ENCODE measurements at regions not wholly inside any gene's neighbourhood (a gene's known extent, or its start where the extent isn't known, plus 50 kb on each side); places are given as distances from the start of the nearest gene placed in this dataset.

DNA sequence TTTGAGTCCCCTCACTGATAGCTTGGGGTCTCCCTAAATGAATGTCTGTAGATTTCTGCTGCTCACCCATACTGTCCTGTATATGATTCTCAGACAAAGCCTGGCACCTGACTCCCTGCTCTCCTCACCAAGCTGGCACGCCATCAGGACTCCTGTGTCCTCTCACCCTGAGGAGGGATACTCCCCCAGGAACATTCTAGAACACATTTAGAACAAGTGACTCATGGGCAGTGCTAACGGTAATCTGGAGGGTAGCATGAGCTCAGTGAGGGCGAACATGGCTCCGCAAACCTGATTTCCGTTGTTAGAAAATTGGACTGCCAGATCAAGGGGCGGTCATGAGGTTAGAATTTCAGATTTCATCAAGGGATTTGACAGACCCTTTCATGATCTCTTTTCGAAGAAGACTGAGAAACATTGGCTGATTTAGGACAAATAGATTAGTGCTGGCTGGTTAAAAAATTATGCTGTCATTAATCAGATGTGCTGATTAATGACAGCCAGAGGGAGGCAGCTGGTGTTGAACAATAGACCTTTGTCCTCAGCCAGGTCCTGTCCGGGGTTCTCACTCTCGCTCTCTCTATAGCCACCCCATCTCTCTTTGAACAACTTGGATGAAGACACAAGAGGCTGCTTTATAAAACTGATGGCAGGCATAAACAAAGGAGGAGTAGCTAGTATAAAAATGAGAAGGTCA, 244.3 kb downstream of the PTTG2 start:
- Histone ChIP-seq H3K27me3 (ENCODE audit: control insufficient read depth in 1 of 2, insufficient read depth in 2 of 2, low read length in 2 of 2) (no peaks in the 10 kb centered on the region), H3K4me3 (ENCODE audit: low read length) (no peak overlapping the region), H3K9me3 (ENCODE audit: control insufficient read depth in 1 of 2, insufficient read depth in 1 of 2, low read length in 2 of 2) (no peaks in the 10 kb centered on the region), H3K4me1 (ENCODE audit: insufficient read depth, low read length) (no peaks in the 10 kb centered on the region), H3K36me3 (ENCODE audit: insufficient read depth, low read length) (no peaks in the 10 kb centered on the region), H3K27ac (ENCODE audit: low read depth in 1 of 2, low read length in 2 of 2) (no peak overlapping the region)
- H3K4me1 Mint-ChIP-seq (ENCODE audit: low read depth): peaks cover 7% of the 10 kb centered on the region
- no peaks in the 10 kb centered on the region for H3K9me3 Mint-ChIP-seq
- TF ChIP-seq, protein P1, sequence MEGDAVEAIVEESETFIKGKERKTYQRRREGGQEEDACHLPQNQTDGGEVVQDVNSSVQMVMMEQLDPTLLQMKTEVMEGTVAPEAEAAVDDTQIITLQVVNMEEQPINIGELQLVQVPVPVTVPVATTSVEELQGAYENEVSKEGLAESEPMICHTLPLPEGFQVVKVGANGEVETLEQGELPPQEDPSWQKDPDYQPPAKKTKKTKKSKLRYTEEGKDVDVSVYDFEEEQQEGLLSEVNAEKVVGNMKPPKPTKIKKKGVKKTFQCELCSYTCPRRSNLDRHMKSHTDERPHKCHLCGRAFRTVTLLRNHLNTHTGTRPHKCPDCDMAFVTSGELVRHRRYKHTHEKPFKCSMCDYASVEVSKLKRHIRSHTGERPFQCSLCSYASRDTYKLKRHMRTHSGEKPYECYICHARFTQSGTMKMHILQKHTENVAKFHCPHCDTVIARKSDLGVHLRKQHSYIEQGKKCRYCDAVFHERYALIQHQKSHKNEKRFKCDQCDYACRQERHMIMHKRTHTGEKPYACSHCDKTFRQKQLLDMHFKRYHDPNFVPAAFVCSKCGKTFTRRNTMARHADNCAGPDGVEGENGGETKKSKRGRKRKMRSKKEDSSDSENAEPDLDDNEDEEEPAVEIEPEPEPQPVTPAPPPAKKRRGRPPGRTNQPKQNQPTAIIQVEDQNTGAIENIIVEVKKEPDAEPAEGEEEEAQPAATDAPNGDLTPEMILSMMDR (IDR thresholded peaks at IDR 0.05): no peak
- no peaks in the 10 kb centered on the region for H3K36me3 Mint-ChIP-seq (ENCODE audit: low read depth)
- ChIA-PET POLR2A (interaction anchor here (0.6 kb wide), 1 partner anchor 14 kb away, joined by 3 read pairs; no protein-coding TSS in a partner anchor), CTCF (interaction anchor here (0.8 kb wide), 1 partner anchor 27 kb away, joined by 3 read pairs; no protein-coding TSS in a partner anchor)
- intact Hi-C loops (cut with DNase I, micrococcal nuclease): no loop called here
- H3K4me3 Mint-ChIP-seq: no peak overlapping the region
- no peak overlapping the region for H3K27ac Mint-ChIP-seq
- no peaks in the 10 kb centered on the region for H3K27me3 Mint-ChIP-seq
- no peak for ATAC-seq (ENCODE audit: poor library complexity)
- DNase-seq: no peak

DNA sequence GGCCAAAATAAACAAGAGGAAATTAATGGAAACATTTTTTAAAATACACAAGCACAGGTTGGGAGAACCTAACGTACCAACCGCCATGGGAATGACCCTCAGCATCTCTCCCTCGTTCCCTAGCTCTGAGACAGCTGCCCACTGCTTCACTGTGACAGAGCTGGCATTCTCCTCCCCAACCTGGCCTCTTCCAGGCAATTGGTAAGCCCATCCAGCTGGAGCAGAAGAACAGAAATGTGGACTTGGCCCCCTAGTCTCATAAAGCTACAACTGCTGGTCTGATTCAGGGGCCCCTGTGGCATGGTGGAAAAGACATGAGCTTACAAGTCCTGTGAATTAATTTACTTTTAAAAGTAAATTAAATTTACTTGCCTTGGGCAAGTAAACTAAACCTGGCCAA, 245.1 kb downstream of the PTTG2 start:
- CTCF ChIA-PET: interaction anchor here (0.8 kb wide), 1 partner anchor 28 kb away, joined by 3 read pairs; no protein-coding TSS in a partner anchor

GRCh38 chr4:38207110-38207457, 246.9 kb downstream of the PTTG2 start:
- TF ChIP-seq, protein P1 (IDR thresholded peaks at IDR 0.05): no peak
- CTCF ChIA-PET: no interaction called here
- Mint-ChIP-seq H3K4me1 (ENCODE audit: low read depth) (peaks cover 4% of the 10 kb centered on the region), H3K4me3 (no peak overlapping the region), H3K9me3 (no peaks in the 10 kb centered on the region), H3K27me3 (no peaks in the 10 kb centered on the region), H3K27ac (no peak overlapping the region), H3K36me3 (ENCODE audit: low read depth) (no peaks in the 10 kb centered on the region)
- Histone ChIP-seq H3K9me3 (ENCODE audit: control insufficient read depth in 1 of 2, insufficient read depth in 1 of 2, low read length in 2 of 2) (no peaks in the 10 kb centered on the region), H3K4me3 (ENCODE audit: low read length) (no peak overlapping the region), H3K36me3 (ENCODE audit: insufficient read depth, low read length) (no peaks in the 10 kb centered on the region), H3K27me3 (ENCODE audit: control insufficient read depth in 1 of 2, insufficient read depth in 2 of 2, low read length in 2 of 2) (no peaks in the 10 kb centered on the region), H3K4me1 (ENCODE audit: insufficient read depth, low read length) (no peaks in the 10 kb centered on the region), H3K27ac (ENCODE audit: low read depth in 1 of 2, low read length in 2 of 2) (no peak overlapping the region)
- no peak for DNase-seq
- POLR2A ChIA-PET: no interaction called here
- no peak for ATAC-seq (ENCODE audit: poor library complexity)
- intact Hi-C loops (cut with DNase I, micrococcal nuclease): no loop called here

More for the DNA sequence above, 245.1 kb downstream of the PTTG2 start:
- H3K9me3 Mint-ChIP-seq: no peaks in the 10 kb centered on the region
- no peaks in the 10 kb centered on the region for H3K27me3 Mint-ChIP-seq
- Histone ChIP-seq H3K36me3 (ENCODE audit: insufficient read depth, low read length) (no peaks in the 10 kb centered on the region), H3K4me3 (ENCODE audit: low read length) (no peak overlapping the region), H3K27me3 (ENCODE audit: control insufficient read depth in 1 of 2, insufficient read depth in 2 of 2, low read length in 2 of 2) (no peaks in the 10 kb centered on the region), H3K4me1 (ENCODE audit: insufficient read depth, low read length) (no peaks in the 10 kb centered on the region), H3K9me3 (ENCODE audit: control insufficient read depth in 1 of 2, insufficient read depth in 1 of 2, low read length in 2 of 2) (no peaks in the 10 kb centered on the region), H3K27ac (ENCODE audit: low read depth in 1 of 2, low read length in 2 of 2) (no peak overlapping the region)
- no peak overlapping the region for H3K27ac Mint-ChIP-seq
- no peak for ATAC-seq (ENCODE audit: poor library complexity)
- no peak overlapping the region for H3K4me3 Mint-ChIP-seq
- intact Hi-C loops (cut with DNase I, micrococcal nuclease): no loop called here
- TF ChIP-seq, protein P1 (IDR thresholded peaks at IDR 0.05): no peak
- peaks cover 7% of the 10 kb centered on the region for H3K4me1 Mint-ChIP-seq (ENCODE audit: low read depth)
- POLR2A ChIA-PET: no interaction called here
- DNase-seq: no peak
- no peaks in the 10 kb centered on the region for H3K36me3 Mint-ChIP-seq (ENCODE audit: low read depth)
